ENCODE measurements at regions not wholly inside any gene's neighbourhood (a gene's known extent, or its start where the extent isn't known, plus 50 kb on each side); places are given as distances from the start of the nearest gene placed in this dataset.

DNA sequence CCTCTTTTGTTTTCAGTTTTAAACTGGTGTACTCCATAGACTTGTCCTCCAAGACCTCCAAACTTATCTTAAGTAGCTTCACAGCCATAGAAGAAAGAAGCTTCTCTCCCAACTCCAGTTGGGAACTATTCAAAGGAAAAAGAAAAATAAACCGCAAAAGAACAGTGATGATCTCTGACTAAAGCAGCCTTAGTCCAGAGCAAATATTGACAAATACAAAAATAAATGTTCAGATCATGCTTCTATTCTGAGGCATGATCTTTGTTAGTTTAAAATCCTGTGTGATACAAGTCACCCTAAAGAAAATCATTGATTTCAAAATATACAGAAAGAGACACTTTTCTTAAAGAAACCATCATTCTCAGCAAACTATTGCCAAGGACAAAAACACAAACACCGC is 373.0 kb upstream of the SMIM30 start:
- TF ChIP-seq, protein P1, sequence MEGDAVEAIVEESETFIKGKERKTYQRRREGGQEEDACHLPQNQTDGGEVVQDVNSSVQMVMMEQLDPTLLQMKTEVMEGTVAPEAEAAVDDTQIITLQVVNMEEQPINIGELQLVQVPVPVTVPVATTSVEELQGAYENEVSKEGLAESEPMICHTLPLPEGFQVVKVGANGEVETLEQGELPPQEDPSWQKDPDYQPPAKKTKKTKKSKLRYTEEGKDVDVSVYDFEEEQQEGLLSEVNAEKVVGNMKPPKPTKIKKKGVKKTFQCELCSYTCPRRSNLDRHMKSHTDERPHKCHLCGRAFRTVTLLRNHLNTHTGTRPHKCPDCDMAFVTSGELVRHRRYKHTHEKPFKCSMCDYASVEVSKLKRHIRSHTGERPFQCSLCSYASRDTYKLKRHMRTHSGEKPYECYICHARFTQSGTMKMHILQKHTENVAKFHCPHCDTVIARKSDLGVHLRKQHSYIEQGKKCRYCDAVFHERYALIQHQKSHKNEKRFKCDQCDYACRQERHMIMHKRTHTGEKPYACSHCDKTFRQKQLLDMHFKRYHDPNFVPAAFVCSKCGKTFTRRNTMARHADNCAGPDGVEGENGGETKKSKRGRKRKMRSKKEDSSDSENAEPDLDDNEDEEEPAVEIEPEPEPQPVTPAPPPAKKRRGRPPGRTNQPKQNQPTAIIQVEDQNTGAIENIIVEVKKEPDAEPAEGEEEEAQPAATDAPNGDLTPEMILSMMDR (IDR thresholded peaks at IDR 0.05) = no peak
- no peak for TF ChIP-seq POLR2AphosphoS5 (IDR thresholded peaks at IDR 0.05; ENCODE audit: insufficient read depth in 1 of 2, low read depth in 1 of 2)
- TF ChIP-seq POLR2A (IDR thresholded peaks at IDR 0.05) = no peak
